H9 (cell line): ENCODE measurements at regions not wholly inside any gene's neighbourhood (a gene's known extent, or its start where the extent isn't known, plus 50 kb on each side); places are given as distances from the start of the nearest gene placed in this dataset.

Experiments used
- DNase-seq: peaks from one replicate; pipeline ENCODE4 v3.0.0-alpha.2; 2017
- H2AFZ ChIP-seq: one replicate; pipeline ENCODE4 v1.6.1; 2013; ENCODE audit warnings: mild to moderate bottlenecking, low read length, control low read depth, moderate library complexity
- H2AK5ac ChIP-seq: 2 replicates; pipeline ENCODE4 v1.6.1; 2013; ENCODE audit warnings: low read length, control low read depth, mixed read lengths; ENCODE audit not compliant: insufficient read length
- H2BK120ac ChIP-seq: one replicate; pipeline ENCODE4 v1.6.1; 2013; ENCODE audit warnings: low read depth, mild to moderate bottlenecking, low read length, control low read depth, inconsistent platforms; ENCODE audit not compliant: poor library complexity, severe bottlenecking
- H2BK12ac ChIP-seq: 2 replicates; pipeline ENCODE4 v1.6.1; 2013; ENCODE audit warnings: low read length, control low read depth, mixed read lengths, low read depth; ENCODE audit not compliant: insufficient read length
- H2BK15ac ChIP-seq: 2 replicates; pipeline ENCODE4 v1.6.1; 2013; ENCODE audit warnings: low read depth, low read length, control low read depth
- H2BK20ac ChIP-seq: one replicate; pipeline ENCODE4 v1.6.1; 2013; ENCODE audit warnings: low read depth, mild to moderate bottlenecking, low read length, control low read depth, inconsistent platforms; ENCODE audit not compliant: poor library complexity, severe bottlenecking
- H2BK5ac ChIP-seq: 2 replicates; pipeline ENCODE4 v1.6.1; 2013; ENCODE audit warnings: low read length, control low read depth, mixed read lengths; ENCODE audit not compliant: insufficient read length
- H3K14ac ChIP-seq: 2 replicates; pipeline ENCODE4 v1.6.1; 2013; ENCODE audit warnings: low read length, control low read depth; ENCODE audit not compliant: insufficient read depth
- H3K18ac ChIP-seq: 2 replicates; pipeline ENCODE4 v1.6.1; 2013; ENCODE audit warnings: low read depth, mild to moderate bottlenecking, mixed read lengths, low read length, control low read depth; ENCODE audit not compliant: insufficient read length
- H3K23ac ChIP-seq: 2 replicates; pipeline ENCODE4 v1.6.1; 2013; ENCODE audit warnings: low read length, control low read depth, mixed read lengths, low read depth; ENCODE audit not compliant: insufficient read length
- H3K23me2 ChIP-seq: 2 replicates; pipeline ENCODE4 v1.6.1; 2013; ENCODE audit warnings: low read depth, mild to moderate bottlenecking, mixed read lengths, low read length, control low read depth; ENCODE audit not compliant: insufficient read length, poor library complexity, severe bottlenecking
- H3K27ac ChIP-seq: 2 replicates; pipeline ENCODE4 v1.5.1; 2013; ENCODE audit warnings: low read length, control low read depth, mixed read lengths, low read depth; ENCODE audit not compliant: insufficient read length
- H3K27me3 ChIP-seq: 2 replicates; pipeline ENCODE4 v1.6.1; 2013; ENCODE audit warnings: low read length, control low read depth, inconsistent platforms; ENCODE audit not compliant: insufficient read depth
- H3K4ac ChIP-seq: 2 replicates; pipeline ENCODE4 v1.6.1; 2013; ENCODE audit warnings: low read depth, mild to moderate bottlenecking, control low read depth, inconsistent platforms, low read length, moderate library complexity
- H3K4me1 ChIP-seq: 2 replicates; pipeline ENCODE4 v1.6.1; 2013; ENCODE audit warnings: low read length, control low read depth, inconsistent platforms; ENCODE audit not compliant: insufficient read depth
- H3K4me2 ChIP-seq: 2 replicates; pipeline ENCODE4 v1.6.1; 2013; ENCODE audit warnings: low read length, control low read depth, mixed read lengths; ENCODE audit not compliant: insufficient read length, insufficient read depth
- H3K56ac ChIP-seq: 2 replicates; pipeline ENCODE4 v1.6.1; 2013; ENCODE audit warnings: low read depth, mild to moderate bottlenecking, mixed read lengths, low read length, control low read depth; ENCODE audit not compliant: insufficient read length
- H3K79me1 ChIP-seq: 2 replicates; pipeline ENCODE4 v1.6.1; 2013; ENCODE audit warnings: low read depth, mild to moderate bottlenecking, moderate library complexity, low read length, control low read depth, inconsistent platforms; ENCODE audit not compliant: insufficient read depth, poor library complexity, severe bottlenecking
- H3K79me2 ChIP-seq: 2 replicates; pipeline ENCODE4 v1.6.1; 2013; ENCODE audit warnings: low read length, control low read depth, inconsistent platforms; ENCODE audit not compliant: insufficient read depth
- H3K9ac ChIP-seq: 2 replicates; pipeline ENCODE4 v1.6.1; 2013; ENCODE audit warnings: low read length, control low read depth, mixed read lengths; ENCODE audit not compliant: insufficient read length; ENCODE audit errors: extremely low read depth
- H3K9me3 ChIP-seq: one replicate; pipeline ENCODE4 v1.6.1; 2013; ENCODE audit warnings: low read depth, low read length, inconsistent platforms; ENCODE audit not compliant: control insufficient read depth
- H3T11ph ChIP-seq: one replicate; pipeline ENCODE4 v1.6.1; 2013; ENCODE audit warnings: mild to moderate bottlenecking, low read length, control low read depth, inconsistent platforms
- H4K20me1 ChIP-seq: one replicate; pipeline ENCODE4 v1.6.1; 2013; ENCODE audit not compliant: control insufficient read depth, insufficient read length, insufficient read depth
- H4K5ac ChIP-seq: 2 replicates; pipeline ENCODE4 v1.6.1; 2013; ENCODE audit warnings: low read depth, mild to moderate bottlenecking, mixed read lengths, low read length, control low read depth; ENCODE audit not compliant: insufficient read length
- H4K8ac ChIP-seq: replicated peaks from 2 replicates; pipeline ENCODE4 v1.6.1; 2013; ENCODE audit warnings: low read length, control low read depth, mixed read lengths, low read depth; ENCODE audit not compliant: insufficient read length
- H4K91ac ChIP-seq: 2 replicates; pipeline ENCODE4 v1.6.1; 2013; ENCODE audit warnings: low read depth, mild to moderate bottlenecking, moderate library complexity, mixed read lengths, low read length, control low read depth; ENCODE audit not compliant: insufficient read length
- H3K27ac Mint-ChIP-seq, 3 experiments: 2 replicates in 2 of 3; 3 replicates in 1 of 3; pipeline ENCODE4 v1.8.0; 2020 to 2021; ENCODE audit warnings: mixed read lengths in 3 of 3, mild to moderate bottlenecking in 1 of 3, moderate library complexity in 1 of 3
- H3K27me3 Mint-ChIP-seq: 2 replicates; pipeline ENCODE4 v1.8.0; 2021; ENCODE audit warnings: low read depth, mild to moderate bottlenecking, moderate library complexity, mixed read lengths
- H3K36me3 Mint-ChIP-seq, 3 experiments: 2 replicates in 2 of 3; 3 replicates in 1 of 3; pipeline ENCODE4 v1.8.0; 2020 to 2021; ENCODE audit warnings: low read depth in 3 of 3, mixed read lengths in 3 of 3; ENCODE audit not compliant: insufficient read depth in 1 of 3
- H3K4me1 Mint-ChIP-seq, 2 experiments: 2 replicates each; pipeline ENCODE4 v1.8.0; 2020; ENCODE audit warnings: mixed read lengths in 2 of 2
- H3K4me3 Mint-ChIP-seq, 2 experiments: 2 replicates in 1 of 2; 3 replicates in 1 of 2; pipeline ENCODE4 v1.8.0; 2020 to 2021; ENCODE audit warnings: mild to moderate bottlenecking in 2 of 2, mixed read lengths in 2 of 2, moderate library complexity in 1 of 2
- H3K9me3 Mint-ChIP-seq, 2 experiments: 2 replicates in 1 of 2; 3 replicates in 1 of 2; pipeline ENCODE4 v1.8.0; 2020; ENCODE audit warnings: mild to moderate bottlenecking in 2 of 2, mixed read lengths in 2 of 2, moderate library complexity in 1 of 2
- WGBS: extraction: QIAGEN DNeasy Blood & Tissue Kit; methylation state at CpG from one replicate; pipeline ENCODE4 v1.1.7; 2013; ENCODE audit warnings: missing lambda C conversion rate, low lambda C conversion rate, mixed read lengths; ENCODE audit not compliant: insufficient read length; ENCODE audit errors: extremely low coverage; 5-methylcytosine and 5-hydroxymethylcytosine counted together
- TF ChIP-seq, protein P1 (sequence below): fragments of 200-600 bp; sonication (generic); conservative IDR thresholded peaks from 3 replicates; pipeline ENCODE4 v1.8.0; 2021; ENCODE audit warnings: antibody characterized with exemption, mild to moderate bottlenecking

- no peaks in the 10 kb centered on the region for H3K4me1 ChIP-seq
Measured at GRCh38 chr5:16304846-16305245, 125.3 kb upstream of the MARCHF11 start.

More at GRCh38 chr5:16304846-16305245, 125.3 kb upstream of the MARCHF11 start:
- Histone ChIP-seq H3K4ac (no peak overlapping the region), H4K91ac (no peak overlapping the region), H3K14ac (no peak overlapping the region), H2BK5ac (no peak overlapping the region), H3K4me2 (no peak overlapping the region), H4K5ac (no peak overlapping the region), H3K79me2 (no peaks in the 10 kb centered on the region), H4K20me1 (no peaks in the 10 kb centered on the region), H2AFZ (no peak overlapping the region), H3K56ac (no peak overlapping the region), H2BK120ac (no peak overlapping the region), H2BK15ac (no peak overlapping the region), H3T11ph (no peak overlapping the region), H3K9ac (no peak overlapping the region), H3K27me3 (no peaks in the 10 kb centered on the region), H3K27ac (no peak overlapping the region), H3K23ac (no peak overlapping the region), H3K18ac (no peak overlapping the region), H2AK5ac (no peak overlapping the region), H2BK20ac (no peak overlapping the region), H2BK12ac (no peak overlapping the region), H3K9me3 (no peaks in the 10 kb centered on the region), H3K23me2 (no peaks in the 10 kb centered on the region), H4K8ac (no peak overlapping the region), H3K79me1 (no peaks in the 10 kb centered on the region)
- Mint-ChIP-seq H3K36me3 (no peaks in the 10 kb centered on the region), H3K27ac (no peak overlapping the region), H3K4me3 (no peak overlapping the region), H3K27me3 (no peaks in the 10 kb centered on the region), H3K9me3 (no peaks in the 10 kb centered on the region), H3K4me1 (no peaks in the 10 kb centered on the region)
- no CpG with 5 or more reads among the region's 6 CpGs for WGBS
- no peak for DNase-seq
- TF ChIP-seq, protein P1, sequence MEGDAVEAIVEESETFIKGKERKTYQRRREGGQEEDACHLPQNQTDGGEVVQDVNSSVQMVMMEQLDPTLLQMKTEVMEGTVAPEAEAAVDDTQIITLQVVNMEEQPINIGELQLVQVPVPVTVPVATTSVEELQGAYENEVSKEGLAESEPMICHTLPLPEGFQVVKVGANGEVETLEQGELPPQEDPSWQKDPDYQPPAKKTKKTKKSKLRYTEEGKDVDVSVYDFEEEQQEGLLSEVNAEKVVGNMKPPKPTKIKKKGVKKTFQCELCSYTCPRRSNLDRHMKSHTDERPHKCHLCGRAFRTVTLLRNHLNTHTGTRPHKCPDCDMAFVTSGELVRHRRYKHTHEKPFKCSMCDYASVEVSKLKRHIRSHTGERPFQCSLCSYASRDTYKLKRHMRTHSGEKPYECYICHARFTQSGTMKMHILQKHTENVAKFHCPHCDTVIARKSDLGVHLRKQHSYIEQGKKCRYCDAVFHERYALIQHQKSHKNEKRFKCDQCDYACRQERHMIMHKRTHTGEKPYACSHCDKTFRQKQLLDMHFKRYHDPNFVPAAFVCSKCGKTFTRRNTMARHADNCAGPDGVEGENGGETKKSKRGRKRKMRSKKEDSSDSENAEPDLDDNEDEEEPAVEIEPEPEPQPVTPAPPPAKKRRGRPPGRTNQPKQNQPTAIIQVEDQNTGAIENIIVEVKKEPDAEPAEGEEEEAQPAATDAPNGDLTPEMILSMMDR: no peak
